ENCODE measurements at regions not wholly inside any gene's neighbourhood (a gene's known extent, or its start where the extent isn't known, plus 50 kb on each side); places are given as distances from the start of the nearest gene placed in this dataset.

- DNase-seq (ENCODE audit: extremely low spot score in 2 of 2) = no peak
- Histone ChIP-seq H3K27me3 (no peaks in the 10 kb centered on the region), H3K27ac (no peak overlapping the region), H3K4me3 (no peak overlapping the region), H3K36me3 (no peaks in the 10 kb centered on the region), H3K9me3 (no peaks in the 10 kb centered on the region), H3K4me1 (no peaks in the 10 kb centered on the region)
- intact Hi-C loops (cut with DNase I) = no loop called here
- TF ChIP-seq CTCF (IDR thresholded peaks at IDR 0.05) (no peak), POLR2A (IDR thresholded peaks at IDR 0.05) (no peak), POLR2AphosphoS5 (IDR thresholded peaks at IDR 0.05; ENCODE audit: insufficient read depth in 1 of 2, low read depth in 1 of 2) (no peak)
Measured at GRCh38 chr12:18868717-18869116, 130.8 kb downstream of the CAPZA3 start.

GRCh38 chr12:18872770-18873169, 134.9 kb downstream of the CAPZA3 start:
- Histone ChIP-seq H3K36me3 (no peaks in the 10 kb centered on the region), H3K27me3 (no peaks in the 10 kb centered on the region), H3K27ac (no peak overlapping the region), H3K4me1 (no peaks in the 10 kb centered on the region), H3K9me3 (no peaks in the 10 kb centered on the region), H3K4me3 (no peak overlapping the region)
- intact Hi-C loops (cut with DNase I) = no loop called here
- no peak for DNase-seq (ENCODE audit: extremely low spot score in 2 of 2)
- TF ChIP-seq POLR2AphosphoS5 (IDR thresholded peaks at IDR 0.05; ENCODE audit: insufficient read depth in 1 of 2, low read depth in 1 of 2) (no peak), POLR2A (IDR thresholded peaks at IDR 0.05) (no peak), CTCF (IDR thresholded peaks at IDR 0.05) (no peak)

GRCh38 chr12:18878676-18879180, 140.8 kb downstream of the CAPZA3 start:
- TF ChIP-seq POLR2AphosphoS5 (IDR thresholded peaks at IDR 0.05; ENCODE audit: insufficient read depth in 1 of 2, low read depth in 1 of 2) (no peak), POLR2A (IDR thresholded peaks at IDR 0.05) (no peak), CTCF (IDR thresholded peaks at IDR 0.05) (no peak)
- no peak overlapping the region for H3K27ac ChIP-seq
- no peak overlapping the region for H3K4me3 ChIP-seq
- no peak for DNase-seq (ENCODE audit: extremely low spot score in 2 of 2)
- intact Hi-C loops (cut with DNase I) = no loop called here
- no peaks in the 10 kb centered on the region for H3K36me3 ChIP-seq
- no peaks in the 10 kb centered on the region for H3K27me3 ChIP-seq
- no peaks in the 10 kb centered on the region for H3K4me1 ChIP-seq
- H3K9me3 ChIP-seq = no peaks in the 10 kb centered on the region

- intact Hi-C loops (cut with DNase I) = no loop called here
- H3K27ac ChIP-seq = no peak overlapping the region
- TF ChIP-seq POLR2A (IDR thresholded peaks at IDR 0.05) (no peak), CTCF (IDR thresholded peaks at IDR 0.05) (no peak), POLR2AphosphoS5 (IDR thresholded peaks at IDR 0.05; ENCODE audit: insufficient read depth in 1 of 2, low read depth in 1 of 2) (no peak)
Measured at GRCh38 chr12:18882690-18883089, 144.8 kb downstream of the CAPZA3 start.

GRCh38 chr12:18886962-18887361, 149.0 kb downstream of the CAPZA3 start:
- no peaks in the 10 kb centered on the region for H3K27me3 ChIP-seq
- intact Hi-C loops (cut with DNase I) = no loop called here
- H3K27ac ChIP-seq = no peak overlapping the region
- H3K4me3 ChIP-seq = no peak overlapping the region
- no peaks in the 10 kb centered on the region for H3K36me3 ChIP-seq
- TF ChIP-seq POLR2A (IDR thresholded peaks at IDR 0.05) = no peak
- TF ChIP-seq CTCF (IDR thresholded peaks at IDR 0.05) = no peak
- no peak for TF ChIP-seq POLR2AphosphoS5 (IDR thresholded peaks at IDR 0.05; ENCODE audit: insufficient read depth in 1 of 2, low read depth in 1 of 2)
- DNase-seq (ENCODE audit: extremely low spot score in 2 of 2) = no peak
- H3K9me3 ChIP-seq = no peaks in the 10 kb centered on the region
- no peaks in the 10 kb centered on the region for H3K4me1 ChIP-seq

More at GRCh38 chr12:18882690-18883089, 144.8 kb downstream of the CAPZA3 start:
- H3K4me1 ChIP-seq = no peaks in the 10 kb centered on the region
- H3K27me3 ChIP-seq = no peaks in the 10 kb centered on the region
- H3K9me3 ChIP-seq = no peaks in the 10 kb centered on the region
- no peak for DNase-seq (ENCODE audit: extremely low spot score in 2 of 2)
- H3K4me3 ChIP-seq = no peak overlapping the region
- no peaks in the 10 kb centered on the region for H3K36me3 ChIP-seq

Data from vagina (tissue), 2 donors.